Activated T-helper 2 cell treated with anti-CD3 and anti-CD28 coated beads, Interferon-gamma antibody, Interleukin-2, Interleukin-4, amounts not matched to agents 10 μg/mL and 5 μg/mL and 100 μg/mL, durations not matched to agents 14 hours and 24 hours and 36 hours (primary cell): ENCODE measurements at regions not wholly inside any gene's neighbourhood (a gene's known extent, or its start where the extent isn't known, plus 50 kb on each side); places are given as distances from the start of the nearest gene placed in this dataset.
"Not testable (repeated sequence)": the region's sequence is repeated elsewhere in the genome, so short reads cannot be mapped to it uniquely, and the experiment has no call there.

Experiments
- DNase-seq: peaks from one replicate; pipeline ENCODE4 v3.0.0; 2021; ENCODE audit warnings: low spot score
- H3K27ac Mint-ChIP-seq: one replicate; pipeline ENCODE4 v1.8.0; 2021; ENCODE audit warnings: mixed read lengths
- H3K27me3 Mint-ChIP-seq: one replicate; pipeline ENCODE4 v1.8.0; 2021; ENCODE audit warnings: low read depth, mixed read lengths
- H3K36me3 Mint-ChIP-seq: one replicate; pipeline ENCODE4 v1.8.0; 2021; ENCODE audit warnings: low read depth, mixed read lengths
- H3K4me1 Mint-ChIP-seq: one replicate; pipeline ENCODE4 v1.8.0; 2021; ENCODE audit warnings: low read depth, mixed read lengths
- H3K4me3 Mint-ChIP-seq: one replicate; pipeline ENCODE4 v1.8.0; 2021; ENCODE audit warnings: low read depth, mild to moderate bottlenecking, moderate library complexity, mixed read lengths
- H3K9me3 Mint-ChIP-seq: one replicate; pipeline ENCODE4 v1.8.0; 2021; ENCODE audit warnings: mixed read lengths
- intact Hi-C: fragments of 100-400 bp; cut with micrococcal nuclease; formaldehyde crosslinking; loops from one replicate; pipeline ENCODE4 v1.15.1; 2023

DNA sequence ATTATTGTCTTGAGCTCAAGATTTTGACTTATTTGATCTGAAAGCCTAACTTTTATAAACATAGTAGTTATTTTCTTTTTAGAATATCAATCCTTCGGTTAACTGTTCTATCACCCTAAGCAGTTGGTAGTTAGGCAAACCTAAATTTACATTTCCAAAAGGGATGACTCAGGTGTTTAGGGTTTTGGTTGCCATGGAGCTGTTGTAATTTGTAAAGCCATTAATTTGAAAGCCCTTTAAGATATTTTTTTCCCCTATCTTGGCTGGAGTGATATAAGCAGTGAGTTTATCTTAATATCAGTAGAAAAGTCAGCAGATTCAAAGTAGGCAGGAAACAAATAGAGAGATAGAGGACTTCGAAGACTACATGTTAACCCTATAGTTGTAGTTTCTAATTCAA is 1472.6 kb upstream of the CELF2 start:
- Mint-ChIP-seq H3K9me3 (no peaks in the 10 kb centered on the region), H3K4me1 (no peaks in the 10 kb centered on the region), H3K4me3 (no peak overlapping the region), H3K27ac (no peak overlapping the region), H3K36me3 (no peaks in the 10 kb centered on the region), H3K27me3 (peaks cover 2% of the 10 kb centered on the region)
- intact Hi-C loops: no loop called here
- no peak for DNase-seq

DNA sequence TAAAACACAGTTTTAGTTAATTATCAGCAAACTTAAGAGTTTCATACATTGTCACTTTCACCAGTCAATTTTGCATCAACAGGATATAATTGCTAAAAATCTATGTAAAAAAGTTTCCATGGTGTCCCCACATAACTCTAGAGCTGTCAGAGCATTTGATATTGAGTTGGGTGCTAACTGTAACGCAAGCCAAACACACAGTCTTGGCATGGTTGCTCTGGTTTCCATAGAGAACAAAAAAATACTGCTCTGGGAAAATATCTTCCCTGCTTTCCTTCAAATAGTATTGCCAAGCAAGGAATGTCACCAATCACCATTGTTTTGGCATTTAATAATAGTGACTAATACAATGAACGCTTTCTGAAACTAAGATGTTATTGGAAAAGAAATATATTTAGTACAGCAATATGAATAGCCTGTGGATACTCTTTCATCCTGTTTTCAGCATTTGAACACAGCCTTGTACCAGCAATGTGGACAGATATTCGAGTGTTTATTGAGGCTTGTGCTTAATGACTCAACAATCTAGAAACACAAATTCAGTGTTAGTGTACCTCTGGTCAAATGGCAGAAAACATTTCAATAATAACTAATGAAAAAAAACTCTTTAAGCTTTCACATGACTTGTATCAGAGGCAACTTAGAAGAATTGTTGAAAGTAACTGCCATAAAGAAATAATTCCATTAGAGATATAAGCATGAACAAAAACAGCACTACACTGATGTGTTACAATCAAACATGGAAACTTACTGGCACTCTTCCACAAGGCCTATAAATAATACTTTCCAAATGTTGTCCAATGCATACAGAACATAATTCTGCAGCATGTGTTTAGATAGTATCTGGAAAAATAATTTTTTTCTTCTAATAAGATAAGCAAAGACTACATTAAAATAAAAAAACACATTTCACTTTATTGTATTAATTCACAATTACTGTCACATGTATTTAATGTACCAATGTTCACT is 1469.5 kb upstream of the CELF2 start:
- H3K27me3 Mint-ChIP-seq: no peaks in the 10 kb centered on the region
- no peak overlapping the region for H3K4me3 Mint-ChIP-seq
- no peaks in the 10 kb centered on the region for H3K4me1 Mint-ChIP-seq
- no peaks in the 10 kb centered on the region for H3K9me3 Mint-ChIP-seq
- no peaks in the 10 kb centered on the region for H3K36me3 Mint-ChIP-seq
- no peak for DNase-seq
- intact Hi-C loops: no loop called here
- H3K27ac Mint-ChIP-seq: no peak overlapping the region

DNA sequence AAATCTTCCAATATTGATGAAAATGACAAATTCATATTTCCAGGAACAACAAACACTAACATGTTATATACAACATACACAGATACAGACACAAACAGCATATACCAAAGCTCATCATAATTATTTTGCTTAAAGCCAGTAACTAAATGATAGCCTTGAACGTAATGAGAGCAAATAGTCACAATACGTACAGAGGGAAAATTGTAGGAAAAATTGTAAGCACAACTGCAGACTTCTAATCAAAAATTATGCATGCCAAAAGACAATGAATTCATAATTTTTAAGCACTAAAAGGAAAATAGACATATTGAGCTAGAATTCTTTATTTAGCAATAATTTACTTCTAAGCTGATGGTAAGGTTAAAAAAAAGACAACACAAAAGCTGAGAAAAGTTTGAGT is 1466.9 kb upstream of the CELF2 start:
- intact Hi-C loops: no loop called here
- H3K9me3 Mint-ChIP-seq: no peaks in the 10 kb centered on the region
- no peak overlapping the region for H3K27ac Mint-ChIP-seq
- no peaks in the 10 kb centered on the region for H3K4me1 Mint-ChIP-seq
- no peaks in the 10 kb centered on the region for H3K27me3 Mint-ChIP-seq
- H3K36me3 Mint-ChIP-seq: no peaks in the 10 kb centered on the region
- DNase-seq: no peak
- H3K4me3 Mint-ChIP-seq: no peak overlapping the region

DNA sequence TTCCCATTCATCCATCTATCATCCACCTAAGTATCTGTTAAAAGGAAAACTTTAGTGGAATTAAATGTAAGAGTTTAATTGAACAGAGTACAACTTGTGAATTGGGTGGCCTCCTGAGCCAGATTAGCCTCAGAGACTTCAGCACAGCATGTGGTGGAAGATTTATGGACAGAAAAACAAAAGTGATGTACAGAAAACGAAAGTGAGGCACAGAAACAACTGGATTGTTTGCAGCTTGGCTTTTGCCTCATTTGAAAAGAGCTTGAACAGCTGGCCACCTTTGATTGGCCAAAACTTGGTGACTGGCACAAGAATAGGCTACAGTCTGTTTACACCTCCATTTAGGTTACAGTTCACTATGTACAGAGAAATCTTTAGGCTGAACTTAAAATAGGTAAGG is 1463.4 kb upstream of the CELF2 start:
- H3K4me1 Mint-ChIP-seq: no peaks in the 10 kb centered on the region
- H3K36me3 Mint-ChIP-seq: no peaks in the 10 kb centered on the region
- H3K9me3 Mint-ChIP-seq: no peaks in the 10 kb centered on the region

DNA sequence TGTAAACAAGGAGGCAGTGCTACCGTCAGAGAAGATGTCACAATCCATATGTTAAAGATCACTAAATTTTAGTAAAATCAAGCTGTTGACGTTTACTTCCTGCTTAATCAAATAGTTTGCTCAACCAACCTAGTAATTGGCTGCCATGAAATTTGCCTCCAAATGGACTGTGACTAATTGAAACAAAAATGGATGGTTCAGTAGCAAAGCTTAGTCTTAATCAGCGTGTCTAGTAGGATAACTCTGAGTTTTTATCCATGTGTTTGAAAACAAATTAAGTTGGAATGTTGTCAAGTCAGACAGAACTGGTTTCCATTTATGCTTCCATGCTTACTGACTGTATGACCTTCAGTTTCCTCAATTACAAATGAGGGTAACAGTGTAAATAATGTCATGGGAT is 1456.7 kb upstream of the CELF2 start:
- Mint-ChIP-seq H3K27ac (no peak overlapping the region), H3K9me3 (no peaks in the 10 kb centered on the region), H3K4me1 (no peaks in the 10 kb centered on the region), H3K27me3 (no peaks in the 10 kb centered on the region), H3K4me3 (no peak overlapping the region), H3K36me3 (no peaks in the 10 kb centered on the region)
- intact Hi-C loops: no loop called here
- DNase-seq: no peak

More for the DNA sequence above, 1463.4 kb upstream of the CELF2 start:
- Mint-ChIP-seq H3K27me3 (no peaks in the 10 kb centered on the region), H3K4me3 (no peak overlapping the region), H3K27ac (no peak overlapping the region)
- intact Hi-C loops: no loop called here
- DNase-seq: no peak

DNA sequence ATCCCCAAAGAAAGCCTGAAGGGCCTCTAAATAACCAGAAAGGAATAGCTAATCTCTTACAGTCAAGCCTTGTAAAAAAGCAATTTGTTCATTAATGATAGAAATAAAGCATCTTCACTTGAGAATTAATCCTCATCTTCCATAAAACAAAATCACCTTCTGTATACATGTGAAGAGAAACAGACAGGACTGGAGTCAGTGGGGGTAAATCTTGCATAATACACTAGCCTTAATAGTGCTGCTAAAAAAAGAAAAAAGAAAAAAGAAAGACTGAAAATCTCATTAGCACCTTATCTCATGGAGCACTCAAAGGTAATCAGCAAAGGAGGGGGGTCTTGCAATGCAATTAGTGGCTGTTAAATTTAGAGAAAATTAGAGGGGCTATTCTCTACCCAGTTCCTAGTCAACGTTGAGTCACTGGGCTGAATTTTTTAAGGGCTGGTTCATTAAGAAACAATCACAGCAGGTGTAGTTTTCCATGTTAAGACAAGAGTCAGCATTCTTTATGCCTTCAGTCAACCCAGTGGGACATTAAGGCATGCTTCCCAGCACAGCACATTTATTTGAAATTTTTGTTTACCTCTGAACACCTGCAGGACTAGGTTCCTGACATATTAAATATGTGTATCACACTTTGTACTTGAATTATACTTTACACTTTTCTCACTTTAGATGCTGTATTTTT is 1455.7 kb upstream of the CELF2 start:
- H3K36me3 Mint-ChIP-seq: no peaks in the 10 kb centered on the region

DNA sequence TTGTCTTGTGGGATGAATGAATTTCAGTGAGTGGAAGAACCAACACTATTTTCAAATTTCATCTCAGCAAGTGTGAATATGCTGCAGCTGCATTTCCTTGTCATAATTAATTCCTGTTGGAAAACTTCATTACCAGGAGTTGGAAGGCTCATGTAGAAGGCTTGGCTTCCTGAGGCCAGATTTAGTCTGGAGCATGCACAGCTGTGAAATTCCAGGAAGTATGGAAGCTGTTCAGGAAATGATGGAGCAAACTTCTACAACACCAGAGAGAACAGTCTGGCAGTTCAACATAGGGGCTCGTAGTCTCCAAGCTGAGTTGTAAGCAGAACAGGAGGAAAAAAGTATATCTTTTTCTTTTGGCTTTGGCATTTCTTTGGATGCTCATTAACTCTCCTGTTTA is 1439.9 kb upstream of the CELF2 start:
- H3K4me3 Mint-ChIP-seq: no peak overlapping the region
- no peaks in the 10 kb centered on the region for H3K27me3 Mint-ChIP-seq
- no peak overlapping the region for H3K27ac Mint-ChIP-seq
- no peaks in the 10 kb centered on the region for H3K36me3 Mint-ChIP-seq
- H3K4me1 Mint-ChIP-seq: no peaks in the 10 kb centered on the region
- no peaks in the 10 kb centered on the region for H3K9me3 Mint-ChIP-seq
- DNase-seq: no peak
- intact Hi-C loops: no loop called here

More for the DNA sequence above, 1455.7 kb upstream of the CELF2 start:
- no peaks in the 10 kb centered on the region for H3K27me3 Mint-ChIP-seq
- H3K4me1 Mint-ChIP-seq: no peaks in the 10 kb centered on the region
- no peak overlapping the region for H3K4me3 Mint-ChIP-seq
- intact Hi-C loops: no loop called here
- DNase-seq: no peak
- no peak overlapping the region for H3K27ac Mint-ChIP-seq
- H3K9me3 Mint-ChIP-seq: no peaks in the 10 kb centered on the region

DNA sequence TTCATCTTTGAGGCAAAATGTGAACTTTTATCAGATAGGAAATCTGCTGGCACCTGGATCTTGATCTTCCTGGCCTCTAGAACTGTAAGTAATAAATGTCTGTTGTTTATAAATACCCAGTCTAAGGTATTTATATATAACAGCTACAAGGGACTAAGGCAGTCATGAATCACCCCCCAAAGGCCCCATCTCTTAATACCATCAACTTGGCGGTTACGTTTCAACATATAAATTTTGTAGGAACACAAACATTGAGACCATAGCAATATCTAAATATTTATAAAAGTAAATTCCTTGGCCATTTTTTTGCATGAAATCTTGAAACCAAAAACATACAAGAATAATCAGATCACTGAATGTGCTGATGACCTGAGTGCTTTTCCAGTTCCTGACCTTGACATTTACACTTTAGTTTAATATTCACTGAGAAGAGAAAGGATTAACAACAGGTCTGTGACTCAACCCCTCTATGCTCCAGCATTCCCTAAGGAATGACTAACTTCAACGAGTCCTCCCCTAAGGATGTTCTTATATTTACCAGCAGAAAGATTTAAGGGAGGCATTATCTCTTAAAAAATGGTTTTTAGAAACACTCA is 1438.5 kb upstream of the CELF2 start:
- Mint-ChIP-seq H3K27me3 (no peaks in the 10 kb centered on the region), H3K36me3 (no peaks in the 10 kb centered on the region), H3K9me3 (no peaks in the 10 kb centered on the region), H3K4me1 (no peaks in the 10 kb centered on the region), H3K4me3 (no peak overlapping the region), H3K27ac (no peak overlapping the region)
- no peak for DNase-seq
- intact Hi-C loops: no loop called here

DNA sequence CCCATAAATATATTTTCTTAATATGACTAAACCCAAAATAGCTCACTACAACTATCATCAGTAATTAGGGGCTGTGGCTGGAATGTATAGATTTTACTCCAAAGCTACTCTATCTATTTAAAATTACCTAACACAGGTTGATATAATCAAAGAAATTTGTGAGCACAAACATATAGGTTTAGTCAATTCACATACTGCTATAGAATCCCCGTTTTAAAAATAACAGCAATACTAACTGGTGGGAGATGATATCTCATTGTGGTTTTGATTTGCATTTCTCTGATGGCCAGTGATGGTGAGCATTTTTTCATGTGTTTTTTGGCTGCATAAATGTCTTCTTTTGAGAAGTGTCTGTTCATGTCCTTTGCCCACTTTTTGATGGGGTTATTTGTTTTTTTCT is 1434.9 kb upstream of the CELF2 start:
- H3K27ac Mint-ChIP-seq, H3K9me3 Mint-ChIP-seq, H3K4me1 Mint-ChIP-seq, H3K27me3 Mint-ChIP-seq, DNase-seq, intact Hi-C loops, H3K4me3 Mint-ChIP-seq, H3K36me3 Mint-ChIP-seq: not testable (repeated sequence)

DNA sequence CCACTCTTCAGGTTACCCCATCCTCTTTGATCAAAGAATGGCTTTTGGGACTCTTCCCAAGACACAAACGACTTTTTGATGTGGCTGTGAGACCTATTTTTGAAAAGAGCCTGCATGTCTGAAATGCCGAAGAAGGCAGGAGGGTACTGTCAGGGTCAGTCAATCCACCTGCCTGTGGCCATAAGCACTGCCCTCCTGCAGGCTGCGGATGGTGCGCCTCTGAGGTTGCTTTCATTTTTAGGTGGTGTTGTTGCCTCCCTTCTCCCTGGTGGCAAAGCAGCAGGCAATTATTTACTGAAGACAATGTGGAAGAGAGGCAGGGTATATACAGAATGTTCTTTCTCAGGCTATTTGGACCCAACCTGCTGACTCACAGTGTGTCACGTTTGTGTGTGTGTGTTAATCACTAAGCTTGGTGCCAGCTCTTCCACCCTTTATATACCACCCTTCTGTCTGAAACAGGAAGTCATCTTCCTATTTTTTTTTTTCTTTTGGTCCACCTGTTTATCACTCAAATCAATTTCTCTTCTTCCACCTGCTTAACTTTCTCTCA is 1421.2 kb upstream of the CELF2 start:
- Mint-ChIP-seq H3K4me1 (no peaks in the 10 kb centered on the region), H3K36me3 (no peaks in the 10 kb centered on the region), H3K27me3 (no peaks in the 10 kb centered on the region), H3K4me3 (no peak overlapping the region), H3K9me3 (no peaks in the 10 kb centered on the region), H3K27ac (no peak overlapping the region)
- no peak for DNase-seq
- intact Hi-C loops: no loop called here

DNA sequence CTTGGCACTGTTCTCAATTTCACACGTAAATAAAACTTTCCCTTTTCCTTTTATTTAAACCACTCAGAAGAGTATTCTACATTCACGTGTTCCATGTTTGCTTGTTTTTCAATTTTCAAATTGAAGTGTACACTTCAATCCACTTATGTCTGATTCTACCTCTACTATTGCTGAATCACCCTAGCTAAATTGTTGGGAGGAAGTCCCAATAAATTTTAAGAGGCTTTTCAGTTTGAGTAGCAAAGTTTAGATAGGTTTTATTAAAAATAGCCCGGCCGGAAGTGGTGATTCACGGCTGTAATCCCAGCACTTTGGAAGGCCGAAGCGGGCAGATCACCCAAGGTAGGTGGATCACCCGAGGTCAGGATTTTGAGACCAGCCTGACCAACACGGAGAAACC is 1414.7 kb upstream of the CELF2 start:
- H3K9me3 Mint-ChIP-seq: no peaks in the 10 kb centered on the region

DNA sequence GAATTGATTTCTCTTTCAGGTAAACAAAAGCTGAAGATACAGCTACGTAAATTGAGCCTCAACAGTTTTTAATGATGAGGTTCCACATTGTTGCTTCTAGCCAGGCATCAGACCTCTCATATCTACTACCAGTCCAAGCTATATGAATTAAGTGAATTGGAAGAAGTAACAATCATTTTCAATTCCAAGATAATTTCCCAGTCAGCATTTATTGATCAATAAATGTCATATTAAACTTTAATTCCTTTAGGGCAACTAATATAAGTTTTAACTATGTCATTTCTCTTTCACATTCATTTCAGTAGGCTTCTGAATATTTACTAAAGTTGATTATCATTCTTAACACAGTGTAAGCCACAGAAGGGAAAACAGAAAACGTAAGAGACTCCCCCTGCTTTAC is 1413.7 kb upstream of the CELF2 start:
- DNase-seq: no peak
- Mint-ChIP-seq H3K27me3 (peaks cover 3% of the 10 kb centered on the region), H3K4me1 (no peaks in the 10 kb centered on the region), H3K36me3 (no peaks in the 10 kb centered on the region), H3K4me3 (no peak overlapping the region), H3K27ac (no peak overlapping the region), H3K9me3 (no peaks in the 10 kb centered on the region)
- intact Hi-C loops: no loop called here

More for the DNA sequence above, 1414.7 kb upstream of the CELF2 start:
- no peaks in the 10 kb centered on the region for H3K27me3 Mint-ChIP-seq
- no peaks in the 10 kb centered on the region for H3K36me3 Mint-ChIP-seq
- H3K4me1 Mint-ChIP-seq: no peaks in the 10 kb centered on the region
- no peak for DNase-seq
- intact Hi-C loops: no loop called here
- H3K27ac Mint-ChIP-seq: no peak overlapping the region
- H3K4me3 Mint-ChIP-seq: no peak overlapping the region

DNA sequence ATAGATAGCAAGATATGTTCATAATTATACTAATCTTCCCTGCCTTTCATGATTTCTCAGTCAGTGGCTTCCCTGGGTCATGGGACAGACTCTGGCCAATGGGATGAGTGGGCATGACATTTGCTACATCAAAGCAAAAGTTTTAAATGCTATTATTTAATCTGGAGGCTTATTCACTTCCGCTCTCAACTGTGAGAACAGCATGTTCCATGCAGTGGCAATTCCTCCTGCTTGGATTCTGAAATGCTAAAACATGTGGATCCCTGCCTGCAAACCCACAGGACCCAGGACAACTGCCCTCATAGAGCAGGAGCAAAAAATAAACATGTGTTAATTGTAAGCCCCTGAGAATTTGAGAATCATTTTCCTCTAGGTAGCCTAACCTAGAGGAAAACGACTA is 1412.4 kb upstream of the CELF2 start:
- Mint-ChIP-seq H3K4me1 (no peaks in the 10 kb centered on the region), H3K4me3 (no peak overlapping the region), H3K9me3 (no peaks in the 10 kb centered on the region), H3K27me3 (peaks cover 3% of the 10 kb centered on the region), H3K36me3 (no peaks in the 10 kb centered on the region), H3K27ac (no peak overlapping the region)
- intact Hi-C loops: no loop called here
- no peak for DNase-seq
